ENCODE measurements at regions not wholly inside any gene's neighbourhood (a gene's known extent, or its start where the extent isn't known, plus 50 kb on each side); places are given as distances from the start of the nearest gene placed in this dataset.
A peak's percentile ranks its signal among the peaks of the same experiment; 100 is the strongest.

DNA sequence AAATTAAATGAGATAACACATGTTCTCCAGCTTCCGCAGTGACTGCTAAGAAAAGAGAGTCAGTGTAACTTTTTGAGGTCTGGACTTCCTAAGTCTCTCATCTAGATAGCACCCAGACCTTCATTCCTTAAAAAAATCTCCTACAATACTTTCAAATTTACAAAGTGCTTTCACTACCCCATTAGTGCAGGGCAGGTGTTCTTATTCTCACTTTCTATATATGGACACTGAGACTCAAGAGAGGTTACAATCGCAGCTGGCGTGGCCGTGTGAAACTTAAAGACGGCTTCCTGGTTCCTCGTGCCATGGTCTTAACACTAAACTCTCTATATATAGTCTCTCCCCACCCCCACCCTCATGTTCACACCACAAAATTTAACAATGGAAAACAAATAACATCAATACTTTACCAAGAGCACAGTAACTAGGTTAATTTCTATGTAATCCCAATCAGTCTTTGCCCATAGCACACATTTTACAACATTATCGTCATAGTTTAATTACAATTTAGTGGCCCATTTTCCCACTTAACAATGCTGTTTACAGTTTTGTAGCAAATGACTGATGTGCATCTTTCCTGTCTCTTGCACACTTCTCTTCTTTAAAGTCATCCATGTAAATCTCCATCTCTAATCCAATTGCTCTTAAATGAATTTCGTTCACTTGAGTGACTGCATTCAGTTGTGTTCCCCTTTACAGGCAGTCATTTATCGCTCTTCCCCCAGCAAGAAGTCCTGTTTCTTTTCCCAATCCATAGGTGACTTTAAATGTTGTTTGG, 78.8 kb upstream of the ARID1B start:
- H3K36me3 ChIP-seq (ENCODE audit: control insufficient read depth, insufficient read depth, low read length), result no peaks in the 10 kb centered on the region
- CTCF ChIA-PET, result no interaction called here
- H3K4me3 ChIP-seq (ENCODE audit: insufficient read depth, low read depth, low read length), result no peak overlapping the region
- H2BK15ac ChIP-seq (ENCODE audit: low read depth, low read length), result peak overlapping the region; percentile 25; the same call in 1 of the 3 replicates
- H2AK9ac ChIP-seq (replicated peaks; ENCODE audit: low read depth, low read length, poor library complexity), result no peak overlapping the region
- H3K18ac ChIP-seq (ENCODE audit: low read depth, low read length), result no peak overlapping the region
- no peak overlapping the region for H3K14ac ChIP-seq (replicated peaks; ENCODE audit: low read depth, low read length)
- no peak for DNase-seq
- H2BK120ac ChIP-seq (ENCODE audit: low read depth, low read length), result no peak overlapping the region
- 0 out of 2 replicates have a peak, but pooled peaks cover 2% of the 10 kb centered on the region for H3K4me1 ChIP-seq (ENCODE audit: control insufficient read depth, insufficient read depth, low read length)
- intact Hi-C loops (cut with micrococcal nuclease) (no loop called here), dilution Hi-C loops (cut with HindIII; ENCODE audit: low sequenced_read_pairs, unreplicated experiment) (no loop called here), in situ Hi-C loops (cut with MboI; ENCODE audit: low sequenced_read_pairs) (loop anchor here (25.0 kb wide), 1 partner anchor 1361 kb away; no protein-coding TSS in a partner anchor)
- H3K27ac ChIP-seq (ENCODE audit: insufficient read depth, low read length), result no peak overlapping the region
- no peak overlapping the region; the same call in 1 of the 2 replicates for H2BK20ac ChIP-seq (ENCODE audit: low read depth, low read length)
- no peaks in the 10 kb centered on the region for H3K79me1 ChIP-seq (ENCODE audit: low read depth in 1 of 2, low read length in 2 of 2)
- no peak overlapping the region for H4K91ac ChIP-seq (ENCODE audit: insufficient read depth, low read depth, low read length)
- no peak overlapping the region for H3K23ac ChIP-seq (ENCODE audit: low read depth, low read length)
- H4K20me1 ChIP-seq (ENCODE audit: insufficient read depth, low read length), result no peaks in the 10 kb centered on the region
- H3K9me3 ChIP-seq (ENCODE audit: control insufficient read depth, insufficient read depth, low read length), result no peaks in the 10 kb centered on the region
- no peak overlapping the region for H3K4ac ChIP-seq (ENCODE audit: low read depth, low read length)
- H3K27me3 ChIP-seq (ENCODE audit: control insufficient read depth, insufficient read depth, low read length), result no peaks in the 10 kb centered on the region
- POLR2A ChIA-PET (ENCODE audit: unreplicated experiment), result no interaction called here
- H4K8ac ChIP-seq (ENCODE audit: low read depth in 2 of 2, low read length in 2 of 2), result no peak overlapping the region
- H3K9me1 ChIP-seq (ENCODE audit: insufficient read depth, low read length), result no peaks in the 10 kb centered on the region
- no peak overlapping the region for H3K9ac ChIP-seq (ENCODE audit: low read depth, low read length)
- H4K5ac ChIP-seq (ENCODE audit: low read depth, low read length), result no peak overlapping the region
- peak overlapping the region; percentile 24 for H2AFZ ChIP-seq (replicated peaks; ENCODE audit: low read length, poor library complexity)
- WGBS, 2 experiments (ENCODE audit: extremely low coverage in 2 of 2, insufficient read length in 1 of 2), result 100% methylated on average over 1 of the region's 9 CpGs; no CpG with 5 or more reads in 1 of the 2 experiments
- ATAC-seq (ENCODE audit: low read depth), result no peak
- H3K56ac ChIP-seq (ENCODE audit: extremely low read depth, insufficient read depth, low read length), result no peak overlapping the region
- no peak overlapping the region for H3K4me2 ChIP-seq (ENCODE audit: low read depth, low read length)
- H2BK5ac ChIP-seq (ENCODE audit: low read depth, low read length, poor library complexity, severe bottlenecking), result no peak overlapping the region
- BruUV-seq (replicated peaks), result no TSS peak
- H2AK5ac ChIP-seq (ENCODE audit: low read depth, low read length), result peak overlapping the region; percentile 18; the same call in 1 of the 2 replicates
- TF ChIP-seq SMC3 (IDR thresholded peaks at IDR 0.05; ENCODE audit: low read depth, low read length), result no peak
- TF ChIP-seq CEBPB (IDR thresholded peaks at IDR 0.05; ENCODE audit: low read depth, low read length), result no peak
- TF ChIP-seq NFE2L2 (IDR thresholded peaks at IDR 0.05; ENCODE audit: low read depth, low read length), result no peak
- TF ChIP-seq RAD21 (IDR thresholded peaks at IDR 0.05; ENCODE audit: low read length), result no peak
- no peak for TF ChIP-seq RFX5 (IDR thresholded peaks at IDR 0.05; ENCODE audit: low read depth, low read length)
- no peak for TF ChIP-seq MAZ (IDR thresholded peaks at IDR 0.05; ENCODE audit: borderline replicate concordance, low read depth, low read length)
- TF ChIP-seq, protein P1, sequence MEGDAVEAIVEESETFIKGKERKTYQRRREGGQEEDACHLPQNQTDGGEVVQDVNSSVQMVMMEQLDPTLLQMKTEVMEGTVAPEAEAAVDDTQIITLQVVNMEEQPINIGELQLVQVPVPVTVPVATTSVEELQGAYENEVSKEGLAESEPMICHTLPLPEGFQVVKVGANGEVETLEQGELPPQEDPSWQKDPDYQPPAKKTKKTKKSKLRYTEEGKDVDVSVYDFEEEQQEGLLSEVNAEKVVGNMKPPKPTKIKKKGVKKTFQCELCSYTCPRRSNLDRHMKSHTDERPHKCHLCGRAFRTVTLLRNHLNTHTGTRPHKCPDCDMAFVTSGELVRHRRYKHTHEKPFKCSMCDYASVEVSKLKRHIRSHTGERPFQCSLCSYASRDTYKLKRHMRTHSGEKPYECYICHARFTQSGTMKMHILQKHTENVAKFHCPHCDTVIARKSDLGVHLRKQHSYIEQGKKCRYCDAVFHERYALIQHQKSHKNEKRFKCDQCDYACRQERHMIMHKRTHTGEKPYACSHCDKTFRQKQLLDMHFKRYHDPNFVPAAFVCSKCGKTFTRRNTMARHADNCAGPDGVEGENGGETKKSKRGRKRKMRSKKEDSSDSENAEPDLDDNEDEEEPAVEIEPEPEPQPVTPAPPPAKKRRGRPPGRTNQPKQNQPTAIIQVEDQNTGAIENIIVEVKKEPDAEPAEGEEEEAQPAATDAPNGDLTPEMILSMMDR (conservative IDR thresholded peaks at IDR 0.05; ENCODE audit: low read depth, low read length), result no peak
- TF ChIP-seq FOS (IDR thresholded peaks at IDR 0.05; ENCODE audit: low read depth, low read length), result no peak
- TF ChIP-seq RCOR1 (IDR thresholded peaks at IDR 0.05; ENCODE audit: insufficient replicate concordance, low read length), result no peak
- no peak for TF ChIP-seq ELK1 (IDR thresholded peaks at IDR 0.05; ENCODE audit: borderline replicate concordance, low read depth, low read length)
- no peak for TF ChIP-seq POLR2A (IDR thresholded peaks at IDR 0.05; ENCODE audit: low read depth, low read length)
- no peak for TF ChIP-seq BHLHE40 (IDR thresholded peaks at IDR 0.05; ENCODE audit: low read depth, low read length)
- no peak for TF ChIP-seq CHD1 (IDR thresholded peaks at IDR 0.05; ENCODE audit: low read depth, low read length)
- TF ChIP-seq MXI1 (IDR thresholded peaks at IDR 0.05; ENCODE audit: borderline replicate concordance, low read depth, low read length), result no peak
- no peak for TF ChIP-seq MAFK (IDR thresholded peaks at IDR 0.05; ENCODE audit: low read depth, low read length)
